H9 (cell line): ENCODE measurements at regions not wholly inside any gene's neighbourhood (a gene's known extent, or its start where the extent isn't known, plus 50 kb on each side); places are given as distances from the start of the nearest gene placed in this dataset.

Experiments used
- DNase-seq: peaks from one replicate; pipeline ENCODE4 v3.0.0-alpha.2; 2017
- H2AFZ ChIP-seq: one replicate; pipeline ENCODE4 v1.6.1; 2013; ENCODE audit warnings: mild to moderate bottlenecking, low read length, control low read depth, moderate library complexity
- H2AK5ac ChIP-seq: 2 replicates; pipeline ENCODE4 v1.6.1; 2013; ENCODE audit warnings: low read length, control low read depth, mixed read lengths; ENCODE audit not compliant: insufficient read length
- H2BK120ac ChIP-seq: one replicate; pipeline ENCODE4 v1.6.1; 2013; ENCODE audit warnings: low read depth, mild to moderate bottlenecking, low read length, control low read depth, inconsistent platforms; ENCODE audit not compliant: poor library complexity, severe bottlenecking
- H2BK12ac ChIP-seq: 2 replicates; pipeline ENCODE4 v1.6.1; 2013; ENCODE audit warnings: low read length, control low read depth, mixed read lengths, low read depth; ENCODE audit not compliant: insufficient read length
- H2BK15ac ChIP-seq: 2 replicates; pipeline ENCODE4 v1.6.1; 2013; ENCODE audit warnings: low read depth, low read length, control low read depth
- H2BK20ac ChIP-seq: one replicate; pipeline ENCODE4 v1.6.1; 2013; ENCODE audit warnings: low read depth, mild to moderate bottlenecking, low read length, control low read depth, inconsistent platforms; ENCODE audit not compliant: poor library complexity, severe bottlenecking
- H2BK5ac ChIP-seq: 2 replicates; pipeline ENCODE4 v1.6.1; 2013; ENCODE audit warnings: low read length, control low read depth, mixed read lengths; ENCODE audit not compliant: insufficient read length
- H3K14ac ChIP-seq: 2 replicates; pipeline ENCODE4 v1.6.1; 2013; ENCODE audit warnings: low read length, control low read depth; ENCODE audit not compliant: insufficient read depth
- H3K18ac ChIP-seq: 2 replicates; pipeline ENCODE4 v1.6.1; 2013; ENCODE audit warnings: low read depth, mild to moderate bottlenecking, mixed read lengths, low read length, control low read depth; ENCODE audit not compliant: insufficient read length
- H3K23ac ChIP-seq: 2 replicates; pipeline ENCODE4 v1.6.1; 2013; ENCODE audit warnings: low read length, control low read depth, mixed read lengths, low read depth; ENCODE audit not compliant: insufficient read length
- H3K23me2 ChIP-seq: 2 replicates; pipeline ENCODE4 v1.6.1; 2013; ENCODE audit warnings: low read depth, mild to moderate bottlenecking, mixed read lengths, low read length, control low read depth; ENCODE audit not compliant: insufficient read length, poor library complexity, severe bottlenecking
- H3K27ac ChIP-seq: 2 replicates; pipeline ENCODE4 v1.5.1; 2013; ENCODE audit warnings: low read length, control low read depth, mixed read lengths, low read depth; ENCODE audit not compliant: insufficient read length
- H3K27me3 ChIP-seq: 2 replicates; pipeline ENCODE4 v1.6.1; 2013; ENCODE audit warnings: low read length, control low read depth, inconsistent platforms; ENCODE audit not compliant: insufficient read depth
- H3K4ac ChIP-seq: 2 replicates; pipeline ENCODE4 v1.6.1; 2013; ENCODE audit warnings: low read depth, mild to moderate bottlenecking, control low read depth, inconsistent platforms, low read length, moderate library complexity
- H3K4me1 ChIP-seq: 2 replicates; pipeline ENCODE4 v1.6.1; 2013; ENCODE audit warnings: low read length, control low read depth, inconsistent platforms; ENCODE audit not compliant: insufficient read depth
- H3K4me2 ChIP-seq: 2 replicates; pipeline ENCODE4 v1.6.1; 2013; ENCODE audit warnings: low read length, control low read depth, mixed read lengths; ENCODE audit not compliant: insufficient read length, insufficient read depth
- H3K56ac ChIP-seq: 2 replicates; pipeline ENCODE4 v1.6.1; 2013; ENCODE audit warnings: low read depth, mild to moderate bottlenecking, mixed read lengths, low read length, control low read depth; ENCODE audit not compliant: insufficient read length
- H3K79me1 ChIP-seq: 2 replicates; pipeline ENCODE4 v1.6.1; 2013; ENCODE audit warnings: low read depth, mild to moderate bottlenecking, moderate library complexity, low read length, control low read depth, inconsistent platforms; ENCODE audit not compliant: insufficient read depth, poor library complexity, severe bottlenecking
- H3K79me2 ChIP-seq: 2 replicates; pipeline ENCODE4 v1.6.1; 2013; ENCODE audit warnings: low read length, control low read depth, inconsistent platforms; ENCODE audit not compliant: insufficient read depth
- H3K9ac ChIP-seq: 2 replicates; pipeline ENCODE4 v1.6.1; 2013; ENCODE audit warnings: low read length, control low read depth, mixed read lengths; ENCODE audit not compliant: insufficient read length; ENCODE audit errors: extremely low read depth
- H3K9me3 ChIP-seq: one replicate; pipeline ENCODE4 v1.6.1; 2013; ENCODE audit warnings: low read depth, low read length, inconsistent platforms; ENCODE audit not compliant: control insufficient read depth
- H3T11ph ChIP-seq: one replicate; pipeline ENCODE4 v1.6.1; 2013; ENCODE audit warnings: mild to moderate bottlenecking, low read length, control low read depth, inconsistent platforms
- H4K20me1 ChIP-seq: one replicate; pipeline ENCODE4 v1.6.1; 2013; ENCODE audit not compliant: control insufficient read depth, insufficient read length, insufficient read depth
- H4K5ac ChIP-seq: 2 replicates; pipeline ENCODE4 v1.6.1; 2013; ENCODE audit warnings: low read depth, mild to moderate bottlenecking, mixed read lengths, low read length, control low read depth; ENCODE audit not compliant: insufficient read length
- H4K8ac ChIP-seq: replicated peaks from 2 replicates; pipeline ENCODE4 v1.6.1; 2013; ENCODE audit warnings: low read length, control low read depth, mixed read lengths, low read depth; ENCODE audit not compliant: insufficient read length
- H4K91ac ChIP-seq: 2 replicates; pipeline ENCODE4 v1.6.1; 2013; ENCODE audit warnings: low read depth, mild to moderate bottlenecking, moderate library complexity, mixed read lengths, low read length, control low read depth; ENCODE audit not compliant: insufficient read length
- H3K27ac Mint-ChIP-seq, 3 experiments: 2 replicates in 2 of 3; 3 replicates in 1 of 3; pipeline ENCODE4 v1.8.0; 2020 to 2021; ENCODE audit warnings: mixed read lengths in 3 of 3, mild to moderate bottlenecking in 1 of 3, moderate library complexity in 1 of 3
- H3K27me3 Mint-ChIP-seq: 2 replicates; pipeline ENCODE4 v1.8.0; 2021; ENCODE audit warnings: low read depth, mild to moderate bottlenecking, moderate library complexity, mixed read lengths
- H3K36me3 Mint-ChIP-seq, 3 experiments: 2 replicates in 2 of 3; 3 replicates in 1 of 3; pipeline ENCODE4 v1.8.0; 2020 to 2021; ENCODE audit warnings: low read depth in 3 of 3, mixed read lengths in 3 of 3; ENCODE audit not compliant: insufficient read depth in 1 of 3
- H3K4me1 Mint-ChIP-seq, 2 experiments: 2 replicates each; pipeline ENCODE4 v1.8.0; 2020; ENCODE audit warnings: mixed read lengths in 2 of 2
- H3K4me3 Mint-ChIP-seq, 2 experiments: 2 replicates in 1 of 2; 3 replicates in 1 of 2; pipeline ENCODE4 v1.8.0; 2020 to 2021; ENCODE audit warnings: mild to moderate bottlenecking in 2 of 2, mixed read lengths in 2 of 2, moderate library complexity in 1 of 2
- H3K9me3 Mint-ChIP-seq, 2 experiments: 2 replicates in 1 of 2; 3 replicates in 1 of 2; pipeline ENCODE4 v1.8.0; 2020; ENCODE audit warnings: mild to moderate bottlenecking in 2 of 2, mixed read lengths in 2 of 2, moderate library complexity in 1 of 2
- WGBS: extraction: QIAGEN DNeasy Blood & Tissue Kit; methylation state at CpG from one replicate; pipeline ENCODE4 v1.1.7; 2013; ENCODE audit warnings: missing lambda C conversion rate, low lambda C conversion rate, mixed read lengths; ENCODE audit not compliant: insufficient read length; ENCODE audit errors: extremely low coverage; 5-methylcytosine and 5-hydroxymethylcytosine counted together
- TF ChIP-seq, protein P1 (sequence below): fragments of 200-600 bp; sonication (generic); conservative IDR thresholded peaks from 3 replicates; pipeline ENCODE4 v1.8.0; 2021; ENCODE audit warnings: antibody characterized with exemption, mild to moderate bottlenecking

- Histone ChIP-seq H3K23ac (no peak overlapping the region), H2AK5ac (no peak overlapping the region), H4K5ac (no peak overlapping the region), H3K14ac (no peak overlapping the region), H2BK5ac (no peak overlapping the region), H2BK15ac (no peak overlapping the region), H3K79me2 (no peaks in the 10 kb centered on the region), H3K4me1 (no peaks in the 10 kb centered on the region), H3K23me2 (no peaks in the 10 kb centered on the region), H3K9ac (no peak overlapping the region), H3K27me3 (no peaks in the 10 kb centered on the region), H3K4me2 (no peak overlapping the region), H4K8ac (no peak overlapping the region), H3K27ac (no peak overlapping the region), H3K79me1 (no peaks in the 10 kb centered on the region), H2BK12ac (no peak overlapping the region), H2BK120ac (no peak overlapping the region), H3T11ph (no peak overlapping the region), H3K9me3 (no peaks in the 10 kb centered on the region), H4K20me1 (no peaks in the 10 kb centered on the region), H3K18ac (no peak overlapping the region), H4K91ac (no peak overlapping the region), H3K4ac (no peak overlapping the region), H3K56ac (no peak overlapping the region), H2BK20ac (no peak overlapping the region), H2AFZ (no peak overlapping the region)
- DNase-seq, result no peak
- TF ChIP-seq, protein P1, sequence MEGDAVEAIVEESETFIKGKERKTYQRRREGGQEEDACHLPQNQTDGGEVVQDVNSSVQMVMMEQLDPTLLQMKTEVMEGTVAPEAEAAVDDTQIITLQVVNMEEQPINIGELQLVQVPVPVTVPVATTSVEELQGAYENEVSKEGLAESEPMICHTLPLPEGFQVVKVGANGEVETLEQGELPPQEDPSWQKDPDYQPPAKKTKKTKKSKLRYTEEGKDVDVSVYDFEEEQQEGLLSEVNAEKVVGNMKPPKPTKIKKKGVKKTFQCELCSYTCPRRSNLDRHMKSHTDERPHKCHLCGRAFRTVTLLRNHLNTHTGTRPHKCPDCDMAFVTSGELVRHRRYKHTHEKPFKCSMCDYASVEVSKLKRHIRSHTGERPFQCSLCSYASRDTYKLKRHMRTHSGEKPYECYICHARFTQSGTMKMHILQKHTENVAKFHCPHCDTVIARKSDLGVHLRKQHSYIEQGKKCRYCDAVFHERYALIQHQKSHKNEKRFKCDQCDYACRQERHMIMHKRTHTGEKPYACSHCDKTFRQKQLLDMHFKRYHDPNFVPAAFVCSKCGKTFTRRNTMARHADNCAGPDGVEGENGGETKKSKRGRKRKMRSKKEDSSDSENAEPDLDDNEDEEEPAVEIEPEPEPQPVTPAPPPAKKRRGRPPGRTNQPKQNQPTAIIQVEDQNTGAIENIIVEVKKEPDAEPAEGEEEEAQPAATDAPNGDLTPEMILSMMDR, result no peak
- WGBS, result no CpG with 5 or more reads among the region's 2 CpGs
- peaks cover 12 to 20% of the 10 kb centered on the region in 2 experiments; a peak in 4 of 5 replicates for H3K9me3 Mint-ChIP-seq
- H3K4me3 Mint-ChIP-seq, result no peak overlapping the region
- no peaks in the 10 kb centered on the region for H3K27me3 Mint-ChIP-seq
- H3K4me1 Mint-ChIP-seq, result no peaks in the 10 kb centered on the region
- peaks cover 0 to 15% (median 0%) of the 10 kb centered on the region in 3 experiments; a peak in 4 of 7 replicates for H3K36me3 Mint-ChIP-seq
- H3K27ac Mint-ChIP-seq, result no peak overlapping the region
Observed at GRCh38 chr10:64738462-64738861, 1217.3 kb downstream of the REEP3 start.
